ENCODE measurements at regions not wholly inside any gene's neighbourhood (a gene's known extent, or its start where the extent isn't known, plus 50 kb on each side); places are given as distances from the start of the nearest gene placed in this dataset.

GRCh38 chr16:48997081-48997615 lies 284.5 kb downstream of the CBLN1 start:
- Histone ChIP-seq H3K27me3 (no peaks in the 10 kb centered on the region), H3K9me3 (no peaks in the 10 kb centered on the region), H3K4me3 (no peak overlapping the region), H3K27ac (no peak overlapping the region), H3K36me3 (no peaks in the 10 kb centered on the region), H3K4me1 (no peaks in the 10 kb centered on the region)
- intact Hi-C loops (cut with DNase I) = no loop called here
- DNase-seq = no peak
- ATAC-seq = no peak
- TF ChIP-seq CTCF (IDR thresholded peaks at IDR 0.05) = no peak

DNA sequence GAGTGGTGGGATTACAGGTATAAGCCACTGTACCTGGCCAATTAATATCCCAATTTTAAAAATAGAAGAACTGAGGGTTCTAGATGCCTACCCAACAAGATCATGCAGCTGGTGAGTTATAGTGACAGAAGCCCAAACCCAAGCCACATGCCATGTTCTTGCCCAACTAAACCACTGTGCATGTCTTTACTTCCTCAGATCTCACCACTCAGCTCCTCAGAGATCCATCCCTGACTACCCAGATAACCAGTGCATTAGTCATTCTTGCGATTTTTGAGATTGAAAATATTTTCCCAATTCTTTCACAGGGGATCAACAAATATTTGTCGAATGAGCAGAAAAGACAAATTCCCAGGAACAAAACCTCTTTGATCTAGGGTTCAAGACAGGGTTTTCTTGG lies 303.1 kb downstream of the CBLN1 start:
- Histone ChIP-seq H3K4me3 (no peak overlapping the region), H3K27me3 (no peaks in the 10 kb centered on the region), H3K9me3 (no peaks in the 10 kb centered on the region), H3K27ac (no peak overlapping the region), H3K4me1 (no peaks in the 10 kb centered on the region), H3K36me3 (no peaks in the 10 kb centered on the region)
- DNase-seq = no peak
- ATAC-seq = no peak
- TF ChIP-seq CTCF (IDR thresholded peaks at IDR 0.05) = no peak
- intact Hi-C loops (cut with DNase I) = no loop called here

DNA sequence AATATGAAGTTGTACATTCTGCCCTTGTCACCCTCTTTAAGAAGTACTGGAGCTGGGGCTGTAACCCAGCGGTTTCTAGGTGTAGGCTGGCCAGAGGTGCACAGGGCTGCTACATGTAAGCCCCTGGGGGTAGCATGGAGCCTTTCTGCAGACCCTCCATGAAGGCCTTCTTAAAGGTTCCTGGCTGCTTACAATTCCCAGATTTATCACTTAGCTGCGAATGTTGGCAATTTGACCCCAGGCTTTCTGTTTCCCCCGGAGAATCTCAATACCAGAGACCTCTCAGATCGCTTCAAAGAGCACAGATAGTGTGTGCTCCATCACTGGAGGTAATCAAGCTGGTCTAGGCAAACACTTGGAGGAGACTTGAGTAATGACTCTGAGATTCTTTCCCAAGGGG lies 309.4 kb downstream of the CBLN1 start:
- Histone ChIP-seq H3K27me3 (no peaks in the 10 kb centered on the region), H3K9me3 (no peaks in the 10 kb centered on the region), H3K27ac (no peak overlapping the region), H3K4me1 (no peaks in the 10 kb centered on the region), H3K4me3 (no peak overlapping the region), H3K36me3 (no peaks in the 10 kb centered on the region)
- no peak for DNase-seq
- intact Hi-C loops (cut with DNase I) = no loop called here
- no peak for ATAC-seq
- no peak for TF ChIP-seq CTCF (IDR thresholded peaks at IDR 0.05)

DNA sequence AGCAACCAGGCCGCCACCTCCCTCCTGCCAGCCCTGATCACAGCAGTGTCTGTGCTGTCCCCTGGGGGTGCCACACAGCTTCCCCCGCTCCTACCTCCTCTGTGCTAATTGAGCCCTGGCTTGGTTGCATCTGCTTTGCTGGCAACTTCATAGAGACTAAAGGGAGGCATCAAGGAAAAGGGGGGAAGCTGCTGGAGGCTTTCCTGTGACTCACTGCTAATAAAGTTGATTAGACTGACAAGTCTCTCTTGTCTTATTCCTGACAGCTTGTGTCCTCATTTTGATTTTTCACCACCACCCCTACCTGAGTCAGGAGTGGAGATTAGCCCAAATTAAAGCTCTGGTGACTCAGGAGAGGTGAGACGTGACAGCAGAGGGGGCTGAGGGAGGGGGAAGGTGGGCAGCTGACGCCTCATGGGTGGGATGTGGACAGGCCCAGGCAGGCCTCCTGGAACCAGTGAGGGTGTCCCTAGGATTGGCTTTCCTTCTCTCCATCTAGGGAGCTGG lies 310.0 kb downstream of the CBLN1 start:
- DNase-seq = no peak

GRCh38 chr16:48970216-48970615 lies 311.4 kb downstream of the CBLN1 start:
- ATAC-seq = no peak
- no peak overlapping the region for H3K4me3 ChIP-seq
- TF ChIP-seq CTCF (IDR thresholded peaks at IDR 0.05) = no peak
- H3K36me3 ChIP-seq = no peaks in the 10 kb centered on the region
- H3K27ac ChIP-seq = no peak overlapping the region
- intact Hi-C loops (cut with DNase I) = no loop called here
- H3K4me1 ChIP-seq = no peaks in the 10 kb centered on the region
- H3K9me3 ChIP-seq = no peaks in the 10 kb centered on the region
- DNase-seq = no peak
- H3K27me3 ChIP-seq = no peaks in the 10 kb centered on the region

More for the DNA sequence above, 310.0 kb downstream of the CBLN1 start:
- intact Hi-C loops (cut with DNase I) = no loop called here
- H3K27ac ChIP-seq = no peak overlapping the region
- no peaks in the 10 kb centered on the region for H3K27me3 ChIP-seq
- H3K36me3 ChIP-seq = no peaks in the 10 kb centered on the region
- ATAC-seq = no peak
- TF ChIP-seq CTCF (IDR thresholded peaks at IDR 0.05) = no peak
- no peaks in the 10 kb centered on the region for H3K9me3 ChIP-seq
- no peak overlapping the region for H3K4me3 ChIP-seq
- no peaks in the 10 kb centered on the region for H3K4me1 ChIP-seq

- Histone ChIP-seq H3K27ac (no peak overlapping the region), H3K4me3 (no peak overlapping the region), H3K9me3 (no peaks in the 10 kb centered on the region), H3K27me3 (no peaks in the 10 kb centered on the region), H3K4me1 (no peaks in the 10 kb centered on the region), H3K36me3 (no peaks in the 10 kb centered on the region)
- ATAC-seq (no peak), DNase-seq (no peak)
- no peak for TF ChIP-seq CTCF (IDR thresholded peaks at IDR 0.05)
- intact Hi-C loops (cut with DNase I) = no loop called here
These were observed 312.0 kb downstream of the CBLN1 start for GRCh38 chr16:48969611-48970010.

Measured in upper lobe of right lung (tissue), 1 donor.